ENCODE measurements at regions not wholly inside any gene's neighbourhood (a gene's known extent, or its start where the extent isn't known, plus 50 kb on each side); places are given as distances from the start of the nearest gene placed in this dataset.

GRCh38 chr6:62764841-62765240 lies 446.4 kb upstream of the FKBP1C start:
- Histone ChIP-seq H3K4me1 (ENCODE audit: control insufficient read depth in 1 of 2, insufficient read depth in 2 of 2, low read length in 2 of 2) (no peaks in the 10 kb centered on the region), H3K27ac (ENCODE audit: low read depth, low read length) (no peak overlapping the region), H3K4me2 (ENCODE audit: low read length) (no peak overlapping the region), H3K9me3 (ENCODE audit: control insufficient read depth in 1 of 2, insufficient read depth in 1 of 2, low read depth in 1 of 2, low read length in 2 of 2) (peaks cover 4 to 7% of the 10 kb centered on the region in 2 experiments; a peak in 3 of 4 replicates), H4K20me1 (ENCODE audit: insufficient read depth) (no peaks in the 10 kb centered on the region), H3K4me3 (replicated peaks in 1 of 2; ENCODE audit: low read depth in 1 of 2, low read length in 2 of 2) (no peak overlapping the region), H3K79me2 (ENCODE audit: insufficient read depth, low read length) (no peaks in the 10 kb centered on the region), H3K9me2 (ENCODE audit: insufficient read depth) (no peaks in the 10 kb centered on the region), H3K36me3 (ENCODE audit: control insufficient read depth in 1 of 2, insufficient read depth in 2 of 2, low read length in 2 of 2) (no peaks in the 10 kb centered on the region; a peak in 1 of 4 replicates), H2AFZ (ENCODE audit: low read depth, low read length, poor library complexity, severe bottlenecking) (no peak overlapping the region), H3K27me3 (ENCODE audit: insufficient read depth, low read length) (no peaks in the 10 kb centered on the region), H3K9ac (ENCODE audit: low read length) (no peak overlapping the region)
- ATAC-seq, result no peak
- BruUV-seq (replicated peaks), result no TSS peak
- ChIA-PET RAD21 (ENCODE audit: low non-redundant PET in 1 of 2, low total read pairs in 2 of 2, uncharacterized antibody in 2 of 2, unreplicated experiment in 2 of 2) (no interaction called here), POLR2A (no interaction called here), CTCF (no interaction called here)
- no peak for TF ChIP-seq SP1 (IDR thresholded peaks at IDR 0.05; ENCODE audit: low read depth)
- TF ChIP-seq SRF (IDR thresholded peaks at IDR 0.05; ENCODE audit: low read depth), result no peak
- no peak for TF ChIP-seq CBX3 (IDR thresholded peaks at IDR 0.05; ENCODE audit: low read depth)
- no peak for TF ChIP-seq EZH2 (IDR thresholded peaks at IDR 0.05)
- no peak for TF ChIP-seq ELF1 (IDR thresholded peaks at IDR 0.05; ENCODE audit: borderline replicate concordance, low read depth)
- no peak for TF ChIP-seq ZBTB33 (IDR thresholded peaks at IDR 0.05; ENCODE audit: extremely low read depth, insufficient replicate concordance, low read length)
- TF ChIP-seq YY1 (IDR thresholded peaks at IDR 0.05; ENCODE audit: extremely low read depth, insufficient replicate concordance, low read depth, low read length), result no peak
- TF ChIP-seq EGR1 (IDR thresholded peaks at IDR 0.05; ENCODE audit: low read depth), result no peak
- no peak for TF ChIP-seq JUND (IDR thresholded peaks at IDR 0.05)
- intact Hi-C loops (cut with micrococcal nuclease), result no loop called here
- no peak for DNase-seq (ENCODE audit: low read depth, low spot score)
